ENCODE measurements at regions not wholly inside any gene's neighbourhood (a gene's known extent, or its start where the extent isn't known, plus 50 kb on each side); places are given as distances from the start of the nearest gene placed in this dataset.
"Not testable (repeated sequence)": the region's sequence is repeated elsewhere in the genome, so short reads cannot be mapped to it uniquely, and the experiment has no call there.

DNA sequence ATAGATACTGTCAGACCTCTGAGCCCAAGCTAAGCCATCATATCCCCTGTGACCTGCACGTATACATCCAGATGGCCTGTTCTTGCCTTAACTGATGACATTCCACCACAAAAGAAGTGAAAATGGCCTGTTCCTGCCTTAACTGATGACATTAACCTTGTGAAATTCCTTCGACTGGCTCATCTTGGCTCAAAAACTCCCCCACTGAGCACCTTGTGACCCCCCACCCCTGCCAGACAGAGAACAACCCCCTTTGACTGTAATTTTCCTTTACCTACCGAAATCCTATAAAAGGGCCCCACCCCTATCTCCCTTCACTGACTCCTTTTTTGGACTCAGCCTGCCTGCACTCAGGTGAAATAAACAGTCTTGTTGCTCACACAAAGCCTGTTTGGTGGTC, 1114.2 kb downstream of the STIM2 start:
- TF ChIP-seq CTCF (IDR thresholded peaks at IDR 0.05; ENCODE audit: low read depth, low read length, poor library complexity, severe bottlenecking); EZH2phosphoT487 (IDR thresholded peaks at IDR 0.05; ENCODE audit: borderline replicate concordance, low read length): not testable (repeated sequence)

Data from DOHH2 (cell line).